Keratinocyte (primary cell): ENCODE measurements at regions not wholly inside any gene's neighbourhood (a gene's known extent, or its start where the extent isn't known, plus 50 kb on each side); places are given as distances from the start of the nearest gene placed in this dataset.

Experiments used
- DNase-seq: peaks from one replicate; pipeline ENCODE4 v3.0.0-alpha.2; 2011; ENCODE audit warnings: low read depth, missing footprints, low spot score
- FAIRE-seq: peaks from 2 replicates; lab custom pipeline; 2011; peaks lifted over from hg19 to GRCh38; lab: Jason Lieb, UNC
- H2AFZ ChIP-seq: 2 replicates; pipeline ENCODE4 v1.6.0; 2012; ENCODE audit warnings: low read length, control low read depth, inconsistent platforms; ENCODE audit not compliant: control insufficient read depth
- H3K27ac ChIP-seq: 2 replicates; pipeline ENCODE4 v1.5.1; 2011; ENCODE audit warnings: low read length; ENCODE audit not compliant: control insufficient read depth, insufficient read depth
- H3K27me3 ChIP-seq: 3 replicates; pipeline ENCODE4 v1.6.0; 2011; ENCODE audit warnings: low read length; ENCODE audit not compliant: control insufficient read depth, insufficient read depth; ENCODE audit errors: extremely low read depth
- H3K36me3 ChIP-seq, 2 experiments: 2 replicates in 1 of 2; 3 replicates in 1 of 2; pipeline ENCODE4 v1.5.1; 2011; ENCODE audit warnings: low read length in 2 of 2, mild to moderate bottlenecking in 1 of 2; ENCODE audit not compliant: control insufficient read depth in 2 of 2, insufficient read depth in 2 of 2; ENCODE audit errors: extremely low read depth in 1 of 2
- H3K4me1 ChIP-seq: 3 replicates; pipeline ENCODE4 v1.5.1; 2011; ENCODE audit warnings: low read length; ENCODE audit not compliant: control insufficient read depth, insufficient read depth; ENCODE audit errors: extremely low read depth
- H3K4me2 ChIP-seq: 3 replicates; pipeline ENCODE4 v1.6.0; 2011; ENCODE audit warnings: low read depth, low read length; ENCODE audit not compliant: control insufficient read depth, insufficient read depth; ENCODE audit errors: extremely low read depth
- H3K4me3 ChIP-seq, 3 experiments: fragments of 200-600 bp in 1 of 3; sonication (generic) in 1 of 3; 2 replicates in 2 of 3; 3 replicates in 1 of 3; pipeline ENCODE4 v1.5.1; 2011 to 2016; ENCODE audit warnings: low read length in 3 of 3, mild to moderate bottlenecking in 3 of 3, control low read depth in 2 of 3, inconsistent platforms in 1 of 3, low read depth in 1 of 3, mixed read lengths in 1 of 3, mixed run types in 1 of 3, moderate library complexity in 1 of 3; ENCODE audit not compliant: control insufficient read depth in 2 of 3, insufficient read depth in 2 of 3; ENCODE audit errors: extremely low read depth in 1 of 3
- H3K79me2 ChIP-seq: 2 replicates; pipeline ENCODE4 v1.6.0; 2012; ENCODE audit warnings: low read length; ENCODE audit not compliant: control insufficient read depth, insufficient read depth
- H3K9ac ChIP-seq: 3 replicates; pipeline ENCODE4 v1.6.0; 2011; ENCODE audit warnings: low read length; ENCODE audit not compliant: control insufficient read depth, insufficient read depth; ENCODE audit errors: extremely low read depth
- H3K9me1 ChIP-seq: 3 replicates; pipeline ENCODE4 v1.6.0; 2011; ENCODE audit warnings: low read length; ENCODE audit not compliant: control insufficient read depth, insufficient read depth; ENCODE audit errors: extremely low read depth
- H3K9me3 ChIP-seq: 2 replicates; pipeline ENCODE4 v1.5.1; 2012; ENCODE audit warnings: low read depth, low read length; ENCODE audit not compliant: control insufficient read depth
- H4K20me1 ChIP-seq: 3 replicates; pipeline ENCODE4 v1.6.0; 2011; ENCODE audit warnings: low read length; ENCODE audit not compliant: control insufficient read depth, insufficient read depth; ENCODE audit errors: extremely low read depth
- CTCF ChIP-seq, 3 experiments: IDR thresholded peaks in 1 of 3; conservative IDR thresholded peaks in 1 of 3; optimal IDR thresholded peaks in 1 of 3; 2 replicates in 2 of 3; 3 replicates in 1 of 3; pipeline versions ENCODE3 to v1.5.1; 2011; ENCODE audit warnings: low read length in 3 of 3, mild to moderate bottlenecking in 3 of 3, moderate library complexity in 2 of 3, control low read depth in 1 of 3, inconsistent platforms in 1 of 3; ENCODE audit not compliant: insufficient read depth in 2 of 3; ENCODE audit errors: extremely low read depth in 1 of 3
- EZH2 ChIP-seq: IDR thresholded peaks from one replicate; pipeline ENCODE4 v1.6.1; 2012; ENCODE audit warnings: inconsistent platforms, mild to moderate bottlenecking, low read length, moderate library complexity
- dilution Hi-C: fragments of 300-500 bp; cut with MboI; formaldehyde crosslinking; loops from one replicate; pipeline ENCODE4 v1.7.0; 2020; ENCODE audit warnings: low sequenced_read_pairs; ENCODE audit not compliant: extremely low pct_ligation_motif_present

GRCh38 chr4:141922236-141922635 is 285.9 kb downstream of the IL15 start:
- FAIRE-seq (no peak), DNase-seq (no peak)
- dilution Hi-C loops = no loop called here

GRCh38 chr4:141926406-141926805 is 290.0 kb downstream of the IL15 start:
- dilution Hi-C loops = no loop called here
- no peak for FAIRE-seq

More at GRCh38 chr4:141922236-141922635, 285.9 kb downstream of the IL15 start:
- Histone ChIP-seq H4K20me1 (no peaks in the 10 kb centered on the region), H3K36me3 (no peaks in the 10 kb centered on the region), H3K79me2 (no peaks in the 10 kb centered on the region), H3K9me3 (no peaks in the 10 kb centered on the region), H3K4me3 (no peak overlapping the region), H3K4me1 (no peaks in the 10 kb centered on the region), H3K9me1 (no peaks in the 10 kb centered on the region), H3K27ac (no peak overlapping the region), H3K4me2 (no peak overlapping the region), H2AFZ (no peak overlapping the region), H3K9ac (no peak overlapping the region), H3K27me3 (no peaks in the 10 kb centered on the region)
- TF ChIP-seq EZH2 = no peak
- no peak for TF ChIP-seq CTCF (optimal IDR thresholded peaks at IDR 0.05 in 1 of 3, IDR thresholded peaks at IDR 0.05 in 1 of 3, conservative IDR thresholded peaks at IDR 0.05 in 1 of 3; ENCODE audit: extremely low read depth in 1 of 3, insufficient read depth in 2 of 3, low read length in 3 of 3)

More at GRCh38 chr4:141926406-141926805, 290.0 kb downstream of the IL15 start:
- no peaks in the 10 kb centered on the region for H3K9me1 ChIP-seq
- TF ChIP-seq EZH2 = no peak
- TF ChIP-seq CTCF (optimal IDR thresholded peaks at IDR 0.05 in 1 of 3, IDR thresholded peaks at IDR 0.05 in 1 of 3, conservative IDR thresholded peaks at IDR 0.05 in 1 of 3; ENCODE audit: extremely low read depth in 1 of 3, insufficient read depth in 2 of 3, low read length in 3 of 3) = no peak
- H3K36me3 ChIP-seq = no peaks in the 10 kb centered on the region
- H3K9me3 ChIP-seq = no peaks in the 10 kb centered on the region
- no peak overlapping the region for H3K4me2 ChIP-seq
- no peak overlapping the region for H3K27ac ChIP-seq
- no peak overlapping the region for H3K4me3 ChIP-seq
- DNase-seq = no peak
- H2AFZ ChIP-seq = no peak overlapping the region
- H3K79me2 ChIP-seq = no peaks in the 10 kb centered on the region
- H3K4me1 ChIP-seq = no peaks in the 10 kb centered on the region
- no peaks in the 10 kb centered on the region for H3K27me3 ChIP-seq
- H4K20me1 ChIP-seq = no peaks in the 10 kb centered on the region
- no peak overlapping the region for H3K9ac ChIP-seq
